ENCODE measurements at regions not wholly inside any gene's neighbourhood (a gene's known extent, or its start where the extent isn't known, plus 50 kb on each side); places are given as distances from the start of the nearest gene placed in this dataset.

- TF ChIP-seq GATA3 (IDR thresholded peaks at IDR 0.05; ENCODE audit: low read depth, low read length) = no peak
- no peak for TF ChIP-seq GATA2 (IDR thresholded peaks at IDR 0.05; ENCODE audit: low read depth, low read length)
These were observed 244.2 kb upstream of the GRID2 start for GRCh38 chr4:92059615-92060014.

Data from SH-SY5Y (cell line).